ENCODE measurements at regions not wholly inside any gene's neighbourhood (a gene's known extent, or its start where the extent isn't known, plus 50 kb on each side); places are given as distances from the start of the nearest gene placed in this dataset.

- no peaks in the 10 kb centered on the region for H3K4me1 ChIP-seq (ENCODE audit: control insufficient read depth, insufficient read depth, low read length)
- H3K56ac ChIP-seq (ENCODE audit: extremely low read depth, insufficient read depth, low read length) = no peak overlapping the region
- H3K27me3 ChIP-seq (ENCODE audit: control insufficient read depth, insufficient read depth, low read length) = no peaks in the 10 kb centered on the region
- H2BK120ac ChIP-seq (ENCODE audit: low read depth, low read length) = no peak overlapping the region
- H2BK15ac ChIP-seq (ENCODE audit: low read depth, low read length) = no peak overlapping the region
- no peak overlapping the region for H3K27ac ChIP-seq (ENCODE audit: insufficient read depth, low read length)
- no TSS peak for BruUV-seq (replicated peaks)
- intact Hi-C loops (cut with micrococcal nuclease) = no loop called here
- no peaks in the 10 kb centered on the region for H3K9me1 ChIP-seq (ENCODE audit: insufficient read depth, low read length)
- H2BK20ac ChIP-seq (ENCODE audit: low read depth, low read length) = no peak overlapping the region
- H2AK5ac ChIP-seq (ENCODE audit: low read depth, low read length) = no peak overlapping the region
- no peak overlapping the region for H2AK9ac ChIP-seq (replicated peaks; ENCODE audit: low read depth, low read length, poor library complexity)
- no peak overlapping the region for H4K5ac ChIP-seq (ENCODE audit: low read depth, low read length)
- H3K36me3 ChIP-seq (ENCODE audit: control insufficient read depth, insufficient read depth, low read length) = no peaks in the 10 kb centered on the region
- no peak overlapping the region for H2AFZ ChIP-seq (replicated peaks; ENCODE audit: low read length, poor library complexity)
- H3K18ac ChIP-seq (ENCODE audit: low read depth, low read length) = no peak overlapping the region
- no peaks in the 10 kb centered on the region for H3K79me1 ChIP-seq (ENCODE audit: low read depth in 1 of 2, low read length in 2 of 2)
- ChIA-PET POLR2A (ENCODE audit: unreplicated experiment) (no interaction called here), CTCF (no interaction called here)
- H3K9ac ChIP-seq (ENCODE audit: low read depth, low read length) = no peak overlapping the region
- DNase-seq (no peak), ATAC-seq (ENCODE audit: low read depth) (no peak)
- no peak overlapping the region for H4K91ac ChIP-seq (ENCODE audit: insufficient read depth, low read depth, low read length)
- no peak overlapping the region for H2BK5ac ChIP-seq (ENCODE audit: low read depth, low read length, poor library complexity, severe bottlenecking)
- in situ Hi-C loops (cut with MboI; ENCODE audit: low sequenced_read_pairs) = no loop called here
- dilution Hi-C loops (cut with HindIII; ENCODE audit: low sequenced_read_pairs, unreplicated experiment) = no loop called here
- no peak overlapping the region for H3K4ac ChIP-seq (ENCODE audit: low read depth, low read length)
- no peak overlapping the region for H3K23ac ChIP-seq (ENCODE audit: low read depth, low read length)
- TF ChIP-seq RAD21 (IDR thresholded peaks at IDR 0.05; ENCODE audit: low read length) (no peak), RFX5 (IDR thresholded peaks at IDR 0.05; ENCODE audit: low read depth, low read length) (no peak), BHLHE40 (IDR thresholded peaks at IDR 0.05; ENCODE audit: low read depth, low read length) (no peak), CEBPB (IDR thresholded peaks at IDR 0.05; ENCODE audit: low read depth, low read length) (no peak), CHD1 (IDR thresholded peaks at IDR 0.05; ENCODE audit: low read depth, low read length) (no peak), MXI1 (IDR thresholded peaks at IDR 0.05; ENCODE audit: borderline replicate concordance, low read depth, low read length) (no peak), ELK1 (IDR thresholded peaks at IDR 0.05; ENCODE audit: borderline replicate concordance, low read depth, low read length) (no peak), MAZ (IDR thresholded peaks at IDR 0.05; ENCODE audit: borderline replicate concordance, low read depth, low read length) (no peak)
- H3K9me3 ChIP-seq (ENCODE audit: control insufficient read depth, insufficient read depth, low read length) = peaks cover 6% of the 10 kb centered on the region; the same call in 1 of the 2 replicates
- no peak overlapping the region for H3K4me2 ChIP-seq (ENCODE audit: low read depth, low read length)
- no peak overlapping the region for H4K8ac ChIP-seq (ENCODE audit: low read depth in 2 of 2, low read length in 2 of 2)
- no peak overlapping the region for H3K14ac ChIP-seq (replicated peaks; ENCODE audit: low read depth, low read length)
- no peak overlapping the region for H3K4me3 ChIP-seq (ENCODE audit: insufficient read depth, low read depth, low read length)
- no CpG with 5 or more reads among the region's 2 CpGs for WGBS, 2 experiments (ENCODE audit: extremely low coverage in 2 of 2, insufficient read length in 1 of 2)
- no peaks in the 10 kb centered on the region for H4K20me1 ChIP-seq (ENCODE audit: insufficient read depth, low read length)
These were observed 54.2 kb upstream of the NAP1L1 start for GRCh38 chr12:76138656-76139055.
